ENCODE measurements at regions not wholly inside any gene's neighbourhood (a gene's known extent, or its start where the extent isn't known, plus 50 kb on each side); places are given as distances from the start of the nearest gene placed in this dataset.
"Not testable (repeated sequence)": the region's sequence is repeated elsewhere in the genome, so short reads cannot be mapped to it uniquely, and the experiment has no call there.

DNA sequence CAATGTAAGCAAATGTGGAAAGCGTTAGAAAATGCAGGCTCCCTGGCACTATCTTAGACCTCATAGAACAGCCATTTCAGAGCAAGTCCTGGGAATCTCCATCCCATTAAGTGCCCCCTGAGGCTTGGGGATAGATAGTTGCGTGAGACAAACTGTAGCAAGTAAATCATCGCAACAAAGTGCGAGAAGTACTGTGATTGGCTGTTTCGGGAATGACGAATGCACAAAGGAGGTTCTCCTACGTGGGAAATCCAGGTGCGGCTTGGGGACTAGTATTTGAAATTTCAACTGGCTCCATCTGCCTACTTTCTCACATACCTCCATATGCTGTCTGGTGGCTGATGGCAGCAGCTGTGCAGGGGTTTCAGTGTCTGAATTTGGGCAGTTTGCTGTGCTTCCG is 84.5 kb downstream of the PLEKHG1 start:
- DNase-seq, result no peak

GRCh38 chr6:150684714-150685459 is 85.2 kb downstream of the PLEKHG1 start:
- DNase-seq, result no peak

GRCh38 chr6:150685860-150686259 is 86.2 kb downstream of the PLEKHG1 start:
- no peak for DNase-seq

DNA sequence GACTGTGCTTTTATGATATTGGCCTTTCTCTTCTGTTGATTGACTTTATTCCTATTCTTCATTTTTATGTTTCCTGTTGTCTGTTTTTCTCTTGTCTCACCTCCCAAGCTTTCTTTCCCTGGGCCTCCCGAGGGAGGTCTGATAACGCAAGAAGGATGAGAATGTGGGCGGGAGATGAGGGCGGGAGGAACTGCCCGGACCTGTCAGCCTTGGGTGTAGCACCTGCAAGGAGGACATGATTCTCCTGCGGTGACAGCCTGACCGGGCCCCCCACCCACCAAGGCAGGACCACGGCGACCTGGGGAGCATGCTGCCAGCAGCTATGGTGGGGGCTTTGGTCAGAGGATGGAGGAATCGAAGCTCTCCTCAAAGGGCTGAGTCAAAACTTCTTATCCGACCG is 86.9 kb downstream of the PLEKHG1 start:
- DNase-seq, result no peak

- no peak for DNase-seq
Measured at GRCh38 chr6:150687508-150687907, 87.8 kb downstream of the PLEKHG1 start.

- DNase-seq, result no peak
Measured at GRCh38 chr6:150689900-150690590, 90.4 kb downstream of the PLEKHG1 start.

GRCh38 chr6:150690681-150691080 is 91.0 kb downstream of the PLEKHG1 start:
- DNase-seq, result no peak

DNA sequence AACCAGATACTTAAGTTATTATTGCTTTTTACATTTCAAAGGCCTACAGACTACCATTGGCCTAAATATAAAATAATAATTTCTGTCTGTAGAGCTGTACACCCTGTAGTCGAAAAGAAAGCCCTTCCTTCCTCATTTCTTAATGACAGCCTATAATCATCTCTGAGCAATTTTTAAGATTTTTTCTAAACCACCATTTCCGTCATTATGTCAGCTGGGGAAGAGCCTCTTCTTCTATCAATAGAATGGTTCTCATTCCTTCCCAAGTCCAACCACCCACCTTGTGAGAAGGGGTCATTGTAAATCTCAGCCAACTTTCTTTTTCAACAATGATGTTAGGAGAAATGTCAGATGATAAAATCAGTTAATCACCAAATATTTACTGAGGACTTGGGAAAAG is 91.8 kb downstream of the PLEKHG1 start:
- DNase-seq, result no peak

- DNase-seq, result no peak
Measured at GRCh38 chr6:150692604-150693003, 92.9 kb downstream of the PLEKHG1 start.

- DNase-seq, result no peak
Measured at GRCh38 chr6:150694889-150695288, 95.2 kb downstream of the PLEKHG1 start.

- no peak for DNase-seq
Measured at GRCh38 chr6:150695652-150696051, 96.0 kb downstream of the PLEKHG1 start.

- DNase-seq, result no peak
Measured at GRCh38 chr6:150696190-150696589, 96.5 kb downstream of the PLEKHG1 start.

GRCh38 chr6:150696918-150697317 is 97.2 kb downstream of the PLEKHG1 start:
- not testable (repeated sequence) for DNase-seq

DNA sequence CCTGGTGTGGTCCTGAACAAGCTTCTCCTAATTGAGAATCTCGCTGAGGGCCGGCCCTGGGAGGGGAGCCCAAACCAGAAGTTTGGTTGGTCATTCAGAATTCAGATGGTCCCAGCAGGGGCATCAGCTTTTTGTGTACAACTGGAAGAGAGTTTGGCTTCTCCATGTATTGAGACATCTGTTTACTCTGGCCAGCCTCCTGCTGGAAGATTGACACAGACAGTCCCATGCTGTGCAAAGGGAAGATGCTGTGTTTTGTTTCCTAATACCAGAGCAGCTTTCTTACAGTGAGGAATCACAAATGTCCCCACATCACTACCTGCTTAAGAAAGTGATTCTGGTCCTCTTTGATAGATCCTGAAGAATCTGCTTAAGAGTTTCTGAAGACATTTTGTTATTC is 97.8 kb downstream of the PLEKHG1 start:
- DNase-seq, result no peak

- DNase-seq, result no peak
Measured at GRCh38 chr6:150698391-150698790, 98.7 kb downstream of the PLEKHG1 start.

DNA sequence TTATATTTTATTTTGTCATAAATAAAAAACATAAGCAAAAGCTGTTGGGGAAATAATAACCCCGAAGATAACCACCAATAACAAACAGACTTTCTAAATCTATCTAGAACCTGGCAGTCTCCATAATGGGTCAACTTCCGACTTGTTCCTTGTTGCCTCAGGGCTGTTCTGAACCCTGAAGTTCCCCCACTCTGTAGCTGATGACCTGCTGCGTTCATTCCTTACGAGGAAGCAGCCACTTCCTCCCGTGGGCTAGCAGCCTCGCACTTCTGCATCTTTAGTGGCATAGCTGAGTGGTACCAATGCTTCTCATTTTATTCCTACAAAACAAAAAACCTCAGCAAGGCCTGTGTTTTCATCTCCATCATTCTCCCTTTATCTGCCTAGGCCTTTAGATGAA is 103.0 kb downstream of the PLEKHG1 start:
- DNase-seq, result no peak

- no peak for DNase-seq
Measured at GRCh38 chr6:150704447-150705192, 104.9 kb downstream of the PLEKHG1 start.

DNA sequence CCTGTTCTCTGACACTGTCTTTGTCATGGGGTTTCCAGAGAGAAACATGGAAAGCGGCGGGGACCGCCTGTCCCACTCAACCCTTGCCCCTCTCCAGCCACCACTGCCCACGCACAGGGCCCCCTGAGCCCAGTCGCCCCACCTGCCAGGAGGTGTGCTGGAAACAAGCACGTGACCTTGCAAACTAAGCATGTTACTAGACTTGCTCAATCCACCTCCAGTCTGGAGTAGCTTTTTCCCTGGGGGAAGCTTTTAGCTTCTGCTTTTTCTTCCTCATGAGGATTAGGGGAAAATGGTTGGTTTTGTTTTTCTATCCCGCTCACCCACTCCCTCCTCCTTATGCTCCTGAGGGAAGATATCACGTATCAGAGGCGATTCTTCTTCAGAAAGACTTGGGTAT is 105.7 kb downstream of the PLEKHG1 start:
- DNase-seq, result no peak

GRCh38 chr6:150710236-150710635 is 110.6 kb downstream of the PLEKHG1 start:
- DNase-seq, result no peak

DNA sequence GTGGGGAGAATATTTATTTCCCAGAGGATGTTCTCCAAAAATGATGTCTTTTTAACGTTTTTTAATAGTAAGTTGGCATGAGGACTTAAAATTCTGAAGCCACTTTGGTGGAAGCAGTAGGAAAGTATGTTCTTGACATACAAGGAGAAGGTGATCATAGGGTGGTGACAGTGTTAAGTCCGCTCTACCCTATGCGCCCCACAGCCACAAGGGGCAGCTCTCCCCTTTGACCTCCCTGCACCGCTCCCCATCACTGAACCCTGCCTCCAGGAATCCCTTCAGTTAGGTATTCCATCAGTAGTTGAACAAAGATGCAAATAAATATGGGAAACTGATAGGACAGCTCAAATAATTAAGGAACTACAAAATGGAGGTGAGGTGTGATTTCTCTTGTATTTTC is 111.4 kb downstream of the PLEKHG1 start:
- DNase-seq, result no peak

GRCh38 chr6:150711584-150712504 is 112.2 kb downstream of the PLEKHG1 start:
- DNase-seq, result no peak

GRCh38 chr6:150712505-150713252 is 113.0 kb downstream of the PLEKHG1 start:
- DNase-seq, result no peak
